Brain microvascular endothelial cell (primary cell): ENCODE measurements at regions not wholly inside any gene's neighbourhood (a gene's known extent, or its start where the extent isn't known, plus 50 kb on each side); places are given as distances from the start of the nearest gene placed in this dataset.

ENCODE experiments used
- DNase-seq: peaks from one replicate; pipeline ENCODE4 v3.0.0-alpha.2; 2020
- H3K27ac ChIP-seq: fragments of 250-450 bp; sonication (Bioruptor Pico); 2 replicates; pipeline ENCODE4 v1.5.1; 2020; ENCODE audit warnings: mild to moderate bottlenecking, moderate library complexity
- H3K27me3 ChIP-seq: fragments of 250-450 bp; sonication (Bioruptor Pico); replicated peaks from 2 replicates; pipeline ENCODE4 v1.5.1; 2020; ENCODE audit warnings: mild to moderate bottlenecking
- H3K36me3 ChIP-seq: fragments of 250-450 bp; sonication (Bioruptor Pico); replicated peaks from 2 replicates; pipeline ENCODE4 v1.5.1; 2020; ENCODE audit warnings: mild to moderate bottlenecking
- H3K4me3 ChIP-seq: 2 replicates; pipeline ENCODE4 v1.5.1; 2011; ENCODE audit warnings: low read depth, mild to moderate bottlenecking, control low read depth, low read length, moderate library complexity
- CTCF ChIP-seq: IDR thresholded peaks from 2 replicates; pipeline ENCODE4 v1.5.1; 2011; ENCODE audit warnings: low read depth, mild to moderate bottlenecking, moderate library complexity, low read length, control low read depth, inconsistent platforms; ENCODE audit errors: missing control alignments
- in situ Hi-C: cut with HindIII; loops from 2 replicates; pipeline ENCODE4 v1.10.0; 2017; ENCODE audit warnings: low sequenced_read_pairs, low pct_ligation_motif_present

DNA sequence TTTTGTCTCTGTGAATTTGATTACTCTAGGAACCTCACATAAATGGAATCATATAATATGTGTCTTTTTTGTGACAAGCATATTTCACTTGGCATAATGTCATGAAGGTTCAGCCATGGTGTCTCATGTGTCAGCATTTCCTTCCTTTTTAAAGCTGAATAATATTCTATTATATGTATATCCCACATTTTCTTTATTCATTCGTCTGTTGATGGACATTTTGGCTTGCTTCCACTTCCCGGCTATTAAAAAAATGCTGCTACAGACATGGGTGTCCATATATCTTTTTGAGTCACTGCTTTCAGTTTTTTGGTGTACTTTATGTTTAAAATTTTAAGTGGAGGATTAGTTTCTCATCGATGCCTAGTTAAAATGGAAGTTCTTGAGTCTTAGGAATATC is 59.8 kb upstream of the C5orf63 start:
- Histone ChIP-seq H3K27ac (no peak overlapping the region), H3K36me3 (no peaks in the 10 kb centered on the region), H3K4me3 (no peak overlapping the region), H3K27me3 (no peaks in the 10 kb centered on the region)
- in situ Hi-C loops = no loop called here
- no peak for DNase-seq
- no peak for TF ChIP-seq CTCF

GRCh38 chr5:127136908-127137307 is 63.6 kb upstream of the C5orf63 start:
- H3K27me3 ChIP-seq = no peaks in the 10 kb centered on the region
- H3K27ac ChIP-seq = no peak overlapping the region
- no peak for DNase-seq
- TF ChIP-seq CTCF = no peak
- H3K36me3 ChIP-seq = no peaks in the 10 kb centered on the region
- H3K4me3 ChIP-seq = no peak overlapping the region
- in situ Hi-C loops = no loop called here

GRCh38 chr5:127143722-127144121 is 70.4 kb upstream of the C5orf63 start:
- no peak overlapping the region for H3K27ac ChIP-seq
- H3K27me3 ChIP-seq = no peaks in the 10 kb centered on the region
- in situ Hi-C loops = no loop called here
- no peaks in the 10 kb centered on the region for H3K36me3 ChIP-seq
- no peak for DNase-seq
- no peak overlapping the region for H3K4me3 ChIP-seq
- TF ChIP-seq CTCF = no peak

GRCh38 chr5:127153031-127153430 is 79.7 kb upstream of the C5orf63 start:
- in situ Hi-C loops = no loop called here
- Histone ChIP-seq H3K36me3 (no peaks in the 10 kb centered on the region), H3K27me3 (no peaks in the 10 kb centered on the region), H3K27ac (no peak overlapping the region), H3K4me3 (no peak overlapping the region)
- DNase-seq = no peak
- TF ChIP-seq CTCF = no peak

- Histone ChIP-seq H3K36me3 (no peaks in the 10 kb centered on the region), H3K27me3 (no peaks in the 10 kb centered on the region), H3K4me3 (no peak overlapping the region), H3K27ac (no peak overlapping the region)
- no peak for TF ChIP-seq CTCF
- in situ Hi-C loops = no loop called here
- no peak for DNase-seq
These were observed 80.2 kb upstream of the C5orf63 start for GRCh38 chr5:127153521-127153920.

DNA sequence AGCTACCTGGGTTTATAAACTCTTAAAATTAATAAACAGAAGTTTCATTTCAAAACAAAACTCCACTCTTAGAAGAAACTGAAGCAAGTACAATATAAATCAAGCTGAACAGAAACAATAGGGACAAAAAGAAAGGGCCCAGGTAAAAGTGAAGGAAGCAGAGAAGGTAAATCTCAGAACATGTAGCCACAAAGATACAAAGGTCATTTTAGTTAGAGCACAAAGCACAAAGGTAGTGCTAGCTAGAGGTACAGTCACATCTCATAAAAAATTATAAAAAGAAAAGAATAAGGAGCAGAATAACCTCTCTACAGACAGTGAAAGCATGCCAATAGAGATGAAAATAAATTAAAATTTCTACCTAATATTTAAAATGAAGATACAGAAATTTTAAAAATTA is 90.4 kb upstream of the C5orf63 start:
- Histone ChIP-seq H3K27ac (no peak overlapping the region), H3K36me3 (no peaks in the 10 kb centered on the region), H3K4me3 (no peak overlapping the region), H3K27me3 (no peaks in the 10 kb centered on the region)
- TF ChIP-seq CTCF = no peak
- no peak for DNase-seq
- in situ Hi-C loops = no loop called here
